HUES64 (cell line): ENCODE measurements at regions not wholly inside any gene's neighbourhood (a gene's known extent, or its start where the extent isn't known, plus 50 kb on each side); places are given as distances from the start of the nearest gene placed in this dataset.

Source experiments
- H3K27ac ChIP-seq: 2 replicates; pipeline ENCODE4 v1.7.0; 2013; ENCODE audit warnings: low read depth, low read length, inconsistent platforms
- H3K27me3 ChIP-seq: 2 replicates; pipeline ENCODE4 v1.6.1; 2013; ENCODE audit warnings: mild to moderate bottlenecking, low read length; ENCODE audit not compliant: insufficient read depth
- H3K36me3 ChIP-seq: 2 replicates; pipeline ENCODE4 v1.6.1; 2013; ENCODE audit warnings: mild to moderate bottlenecking, low read length; ENCODE audit not compliant: insufficient read depth
- H3K4me1 ChIP-seq: 2 replicates; pipeline ENCODE4 v1.6.1; 2013; ENCODE audit warnings: mild to moderate bottlenecking, low read length, moderate library complexity; ENCODE audit not compliant: insufficient read depth
- H3K4me3 ChIP-seq: 2 replicates; pipeline ENCODE4 v1.5.1; 2013; ENCODE audit warnings: mild to moderate bottlenecking, low read length, moderate library complexity
- H3K9ac ChIP-seq: 2 replicates; pipeline ENCODE4 v1.6.1; 2013; ENCODE audit warnings: mild to moderate bottlenecking, low read depth, low read length
- H3K9me3 ChIP-seq: 2 replicates; pipeline ENCODE4 v1.6.1; 2013; ENCODE audit warnings: low read depth, low read length; ENCODE audit not compliant: insufficient read depth
- WGBS: fragments of 150-250, 120-280 bp; methylation state at CpG from one replicate; pipeline ENCODE4 v1.1.7; 2013; ENCODE audit warnings: missing lambda C conversion rate; 5-methylcytosine and 5-hydroxymethylcytosine counted together

DNA sequence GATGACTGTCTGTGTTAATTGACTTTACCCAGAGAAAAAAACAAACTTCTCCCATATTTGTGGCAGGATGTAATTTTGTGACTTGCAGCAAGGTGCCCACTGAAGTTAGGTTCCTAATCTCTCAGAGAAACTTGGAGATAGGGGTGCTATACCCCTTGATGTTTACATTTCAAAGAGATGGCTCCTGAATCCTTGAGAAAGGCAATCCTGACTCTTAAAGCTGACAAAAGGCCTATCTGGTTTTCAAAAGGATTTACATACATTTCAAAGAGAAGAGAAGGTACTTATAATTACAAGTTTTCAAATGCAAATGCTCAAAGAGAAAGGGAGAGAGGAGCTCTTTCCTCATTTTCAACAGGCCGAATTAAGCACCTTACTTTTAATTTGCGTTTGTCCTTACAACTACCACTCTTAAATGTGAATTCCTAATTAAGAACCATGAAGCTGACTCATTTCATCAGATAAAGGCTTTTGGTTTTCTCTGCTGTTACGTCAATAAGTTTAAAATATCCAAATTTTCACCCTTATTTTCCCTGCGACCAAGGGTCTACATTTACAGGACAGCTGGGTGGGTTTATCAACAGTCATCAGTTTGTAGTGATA is 711.8 kb upstream of the MAP3K7 start:
- Histone ChIP-seq H3K4me3 (no peak overlapping the region), H3K36me3 (no peaks in the 10 kb centered on the region), H3K9ac (no peak overlapping the region), H3K27ac (no peak overlapping the region), H3K4me1 (peaks cover 22% of the 10 kb centered on the region), H3K27me3 (peaks cover 99% of the 10 kb centered on the region), H3K9me3 (no peaks in the 10 kb centered on the region; the same call in 1 of the 2 replicates)
- WGBS: 2% methylated on average over 3 of the region's 4 CpGs

DNA sequence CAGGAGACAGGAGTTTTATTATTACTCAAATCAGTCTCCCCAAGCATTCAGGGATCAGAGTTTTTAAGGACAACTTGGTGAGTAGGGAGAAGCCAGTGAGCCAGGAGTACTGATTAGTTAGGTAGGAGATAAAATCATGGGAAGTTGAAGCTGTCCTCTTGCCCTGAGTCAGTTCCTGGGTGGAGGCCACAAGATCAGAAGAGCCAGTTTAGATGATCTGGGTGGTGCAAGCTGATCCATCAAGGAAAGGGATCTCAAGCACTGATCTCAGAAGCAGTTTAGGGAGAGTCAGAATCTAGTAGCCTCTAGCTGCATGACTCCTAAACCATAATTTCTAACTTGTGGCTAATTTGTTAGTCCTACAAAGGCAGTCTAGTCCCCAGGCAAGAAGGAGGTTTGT is 706.5 kb upstream of the MAP3K7 start:
- peaks cover 100% of the 10 kb centered on the region for H3K27me3 ChIP-seq
- no peak overlapping the region for H3K27ac ChIP-seq
- H3K4me3 ChIP-seq: no peak overlapping the region
- no peaks in the 10 kb centered on the region; the same call in 1 of the 2 replicates for H3K9me3 ChIP-seq
- peaks cover 4% of the 10 kb centered on the region; the same call in 1 of the 2 replicates for H3K4me1 ChIP-seq
- H3K36me3 ChIP-seq: no peaks in the 10 kb centered on the region
- H3K9ac ChIP-seq: no peak overlapping the region

DNA sequence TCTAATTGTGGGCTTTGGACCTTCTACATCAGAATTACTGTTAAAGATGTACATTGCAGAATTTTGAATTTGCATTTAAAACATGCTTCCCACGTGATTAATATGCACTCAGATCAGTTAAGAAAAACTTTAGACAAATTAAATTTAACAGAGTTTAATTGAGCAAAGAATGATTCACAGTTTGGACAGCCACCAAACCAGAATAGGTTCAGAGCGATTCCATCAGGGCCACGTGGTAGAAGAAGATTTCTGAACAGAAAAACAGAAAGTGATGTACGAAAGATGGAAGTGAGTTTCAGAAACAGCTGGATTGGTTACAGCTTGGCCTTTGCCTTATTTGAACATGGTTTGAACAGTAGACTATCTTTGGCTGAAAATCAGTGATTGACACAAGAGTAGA is 704.2 kb upstream of the MAP3K7 start:
- H3K9me3 ChIP-seq: no peaks in the 10 kb centered on the region
- 44% methylated on average over 4 of the region's 4 CpGs for WGBS
- no peak overlapping the region for H3K4me3 ChIP-seq
- H3K4me1 ChIP-seq: no peaks in the 10 kb centered on the region
- H3K36me3 ChIP-seq: no peaks in the 10 kb centered on the region
- H3K27me3 ChIP-seq: peaks cover 94% of the 10 kb centered on the region
- H3K27ac ChIP-seq: no peak overlapping the region
- H3K9ac ChIP-seq: no peak overlapping the region

DNA sequence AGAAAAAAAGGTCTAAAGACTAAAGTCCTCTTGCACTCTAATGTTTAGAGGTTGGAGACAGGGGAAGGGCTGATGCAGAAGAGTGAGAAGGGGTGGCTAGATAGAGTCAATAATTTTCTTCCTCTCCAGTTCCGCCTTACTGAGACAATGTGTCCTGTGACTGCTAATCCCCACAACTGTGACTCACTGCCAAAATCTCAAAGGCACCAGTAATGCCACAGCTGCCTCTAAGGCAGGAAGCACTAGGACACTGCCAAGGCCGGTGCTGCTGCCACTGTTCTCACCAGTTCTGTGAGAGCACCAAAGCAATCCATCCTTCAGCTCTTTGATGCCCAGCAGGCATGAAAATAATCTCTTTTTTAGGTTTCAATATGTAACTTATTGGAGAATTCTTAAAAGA is 701.9 kb upstream of the MAP3K7 start:
- no peaks in the 10 kb centered on the region for H3K36me3 ChIP-seq
- H3K9ac ChIP-seq: no peak overlapping the region
- H3K4me1 ChIP-seq: no peaks in the 10 kb centered on the region
- no peaks in the 10 kb centered on the region for H3K9me3 ChIP-seq
- H3K4me3 ChIP-seq: no peak overlapping the region
- peaks cover 94% of the 10 kb centered on the region for H3K27me3 ChIP-seq
- no peak overlapping the region for H3K27ac ChIP-seq
- 93% methylated on average over 2 of the region's 2 CpGs for WGBS

DNA sequence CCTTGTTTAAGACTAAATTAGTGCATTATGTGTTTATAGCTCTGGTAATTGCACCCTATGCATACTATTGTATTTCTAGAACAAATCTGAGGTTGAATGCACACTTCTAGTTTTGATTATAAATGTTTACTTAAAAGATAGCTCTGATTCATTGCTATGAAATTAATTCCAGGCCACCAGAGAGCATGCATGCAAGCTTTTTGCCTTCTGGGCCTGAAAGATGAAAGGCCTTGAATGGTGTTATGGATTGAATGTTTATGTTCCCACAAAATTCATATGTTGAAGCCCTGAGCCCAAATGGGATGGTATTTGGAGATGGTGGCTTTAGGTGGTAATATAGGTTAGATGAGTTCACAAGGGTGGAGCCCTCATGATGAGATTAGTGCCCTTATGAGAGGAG is 695.0 kb upstream of the MAP3K7 start:
- no peaks in the 10 kb centered on the region for H3K9me3 ChIP-seq
- peaks cover 34% of the 10 kb centered on the region for H3K27me3 ChIP-seq
- no peak overlapping the region for H3K27ac ChIP-seq
- H3K36me3 ChIP-seq: no peaks in the 10 kb centered on the region
- H3K4me3 ChIP-seq: no peak overlapping the region
- H3K4me1 ChIP-seq: peaks cover 26% of the 10 kb centered on the region
- H3K9ac ChIP-seq: no peak overlapping the region

DNA sequence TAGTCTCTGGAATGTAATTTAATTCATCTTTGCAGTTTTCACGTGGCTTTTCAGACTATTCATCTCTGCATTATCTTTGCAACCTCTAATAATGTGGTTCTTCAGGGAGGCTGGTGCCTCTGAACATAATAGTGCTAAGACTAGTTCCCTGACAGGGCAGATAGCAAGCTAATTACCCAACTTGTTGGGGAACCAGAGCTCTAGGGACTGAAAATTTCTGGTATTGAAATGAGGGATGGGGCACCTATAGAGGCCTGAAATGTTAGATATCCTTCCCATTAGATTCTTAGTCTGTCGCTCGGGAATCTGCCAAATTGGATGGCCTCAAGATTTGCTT is 693.6 kb upstream of the MAP3K7 start:
- peaks cover 26% of the 10 kb centered on the region for H3K4me1 ChIP-seq
- WGBS: 70% methylated on average over 3 of the region's 3 CpGs
- H3K9me3 ChIP-seq: no peaks in the 10 kb centered on the region
- no peak overlapping the region for H3K27ac ChIP-seq
- peaks cover 24% of the 10 kb centered on the region for H3K27me3 ChIP-seq
- no peak overlapping the region for H3K9ac ChIP-seq
- H3K4me3 ChIP-seq: no peak overlapping the region
- H3K36me3 ChIP-seq: no peaks in the 10 kb centered on the region

DNA sequence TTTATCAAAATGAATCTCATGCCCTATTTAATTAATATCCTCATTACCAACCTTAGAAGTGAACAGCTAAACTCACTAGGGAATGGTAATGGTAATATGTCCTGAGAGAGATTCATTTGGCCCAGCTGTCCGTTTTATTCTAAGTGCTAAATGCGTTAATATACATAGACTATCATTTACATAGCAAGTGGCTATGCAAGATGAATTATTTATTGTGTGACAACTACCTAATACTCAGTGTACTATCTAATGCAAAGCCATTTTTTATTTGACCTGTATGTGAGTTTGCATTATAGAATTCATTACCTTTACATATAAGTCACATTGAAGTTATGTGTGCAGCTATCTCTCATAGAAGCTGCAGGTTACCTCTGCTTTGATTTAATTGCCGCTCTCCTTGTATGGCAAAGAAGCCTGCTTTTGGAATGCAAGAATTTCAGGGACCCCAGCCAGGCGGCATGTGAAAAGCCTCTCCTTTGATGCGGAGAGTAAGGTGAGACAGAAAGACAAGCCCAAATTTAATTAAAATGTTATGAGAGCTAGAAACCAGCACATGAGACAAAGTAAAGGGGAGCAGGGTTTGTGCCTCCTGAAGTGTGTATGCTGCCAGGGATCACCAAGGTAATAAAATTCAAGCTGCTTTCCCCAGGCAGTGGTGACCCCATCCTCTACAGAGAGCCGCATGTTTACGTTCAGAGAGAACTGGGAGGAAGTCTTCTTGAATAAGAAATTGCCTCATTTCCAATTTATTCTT is 693.0 kb upstream of the MAP3K7 start:
- H3K4me3 ChIP-seq: no peak overlapping the region
- 45% methylated on average over 5 of the region's 7 CpGs for WGBS
- H3K9me3 ChIP-seq: no peaks in the 10 kb centered on the region
- H3K27me3 ChIP-seq: peaks cover 18% of the 10 kb centered on the region
- H3K27ac ChIP-seq: no peak overlapping the region
- no peaks in the 10 kb centered on the region for H3K36me3 ChIP-seq
- H3K4me1 ChIP-seq: peaks cover 26% of the 10 kb centered on the region
- no peak overlapping the region for H3K9ac ChIP-seq

DNA sequence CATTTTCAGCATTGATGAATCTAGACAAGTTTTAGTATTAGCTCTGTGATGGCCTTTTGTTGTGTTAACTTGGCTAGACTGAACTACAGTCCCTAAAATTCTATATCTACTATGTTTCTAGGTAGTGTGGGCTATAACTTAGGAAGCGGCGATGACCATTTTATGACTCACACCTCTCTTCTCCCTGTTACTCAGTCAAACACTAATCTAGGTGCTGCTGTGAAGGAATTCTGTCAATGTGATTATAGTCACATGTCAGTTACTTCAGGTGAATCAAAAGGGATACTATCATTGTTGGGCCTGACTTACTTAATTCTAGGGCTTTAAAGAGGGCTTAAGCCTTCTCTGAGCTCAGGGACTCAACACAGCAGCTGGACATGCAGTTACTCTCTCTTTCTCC is 691.5 kb upstream of the MAP3K7 start:
- peaks cover 26% of the 10 kb centered on the region for H3K4me1 ChIP-seq
- no peak overlapping the region for H3K4me3 ChIP-seq
- no peak overlapping the region for H3K27ac ChIP-seq
- WGBS: no CpG with 5 or more reads among the region's 2 CpGs
- H3K9ac ChIP-seq: no peak overlapping the region
- peaks cover 6% of the 10 kb centered on the region; the same call in 1 of the 2 replicates for H3K27me3 ChIP-seq
- no peaks in the 10 kb centered on the region for H3K36me3 ChIP-seq
- H3K9me3 ChIP-seq: no peaks in the 10 kb centered on the region

DNA sequence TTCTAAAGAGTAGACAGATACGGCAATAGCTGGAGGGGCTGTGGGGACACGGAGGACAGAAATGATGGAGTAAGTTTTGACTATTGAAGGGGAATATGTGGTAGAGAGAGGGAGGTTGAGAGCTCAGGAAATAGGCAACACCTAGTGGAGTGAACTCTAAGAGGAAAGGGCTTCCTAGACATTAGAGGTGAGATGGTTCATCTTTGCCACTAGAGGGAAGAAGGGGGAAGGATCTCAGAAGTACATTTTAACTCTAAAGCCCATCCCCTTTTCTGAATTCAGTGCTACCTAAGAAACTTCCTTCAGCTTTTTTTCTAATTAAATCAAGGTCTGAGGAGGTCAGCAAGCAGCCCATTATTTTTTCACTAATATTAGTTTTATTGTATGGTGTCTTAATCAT is 689.4 kb upstream of the MAP3K7 start:
- no peak overlapping the region for H3K9ac ChIP-seq
- WGBS: 49% methylated on average over 2 of the region's 2 CpGs
- H3K9me3 ChIP-seq: peaks cover 3% of the 10 kb centered on the region
- H3K36me3 ChIP-seq: no peaks in the 10 kb centered on the region
- H3K27me3 ChIP-seq: peaks cover 4% of the 10 kb centered on the region; the same call in 1 of the 2 replicates
- peaks cover 26% of the 10 kb centered on the region for H3K4me1 ChIP-seq
- no peak overlapping the region for H3K4me3 ChIP-seq
- H3K27ac ChIP-seq: no peak overlapping the region

DNA sequence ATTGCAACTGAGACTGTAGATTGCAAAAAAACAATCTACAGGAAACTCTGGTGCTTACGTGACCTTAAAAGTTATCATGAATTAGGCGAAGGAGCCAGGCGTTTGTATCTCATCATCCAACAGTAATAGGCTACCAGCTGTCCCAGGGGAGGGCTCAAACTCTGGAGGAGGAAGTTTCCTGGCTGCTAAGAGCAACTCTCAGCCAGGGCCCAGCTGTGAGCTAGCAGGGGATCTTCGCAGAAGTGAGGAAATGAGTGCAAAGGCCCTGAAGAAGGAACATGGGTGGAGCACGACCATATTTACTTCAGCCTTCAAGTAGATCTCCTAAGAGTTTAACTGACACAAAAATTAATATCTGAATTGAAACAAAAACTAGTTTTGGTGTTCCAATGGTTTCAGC is 686.9 kb upstream of the MAP3K7 start:
- no peaks in the 10 kb centered on the region for H3K27me3 ChIP-seq
- H3K27ac ChIP-seq: no peak overlapping the region
- H3K36me3 ChIP-seq: no peaks in the 10 kb centered on the region
- 86% methylated on average over 5 of the region's 5 CpGs for whole genome bisulfite sequencing
- peaks cover 6% of the 10 kb centered on the region for H3K9me3 ChIP-seq
- H3K4me1 ChIP-seq: peaks cover 3% of the 10 kb centered on the region
- no peak overlapping the region for H3K9ac ChIP-seq
- no peak overlapping the region for H3K4me3 ChIP-seq

DNA sequence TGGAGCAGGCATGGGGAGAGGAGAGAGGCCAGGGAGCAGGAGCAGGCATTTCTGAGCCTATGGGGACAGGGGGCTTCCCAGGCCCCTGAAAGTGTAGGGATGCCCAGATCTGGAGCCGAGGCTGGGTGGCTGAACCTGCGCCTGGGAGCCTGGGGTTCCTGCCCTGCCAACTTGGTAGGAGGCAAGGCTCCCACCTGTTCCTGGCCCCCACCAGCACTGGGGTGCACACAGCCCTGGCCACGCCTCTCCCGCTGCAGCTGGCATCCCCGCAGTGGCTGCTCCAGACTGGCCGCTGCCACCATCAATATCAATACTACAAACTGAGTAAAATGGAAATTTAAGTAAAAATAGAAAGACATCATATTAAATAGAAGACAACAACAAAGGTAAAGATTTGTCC is 684.9 kb upstream of the MAP3K7 start:
- H3K27me3 ChIP-seq: no peaks in the 10 kb centered on the region
- H3K4me3 ChIP-seq: no peak overlapping the region
- 97% methylated on average over 5 of the region's 6 CpGs for WGBS
- no peaks in the 10 kb centered on the region for H3K36me3 ChIP-seq
- no peak overlapping the region for H3K27ac ChIP-seq
- no peak overlapping the region for H3K9ac ChIP-seq
- H3K9me3 ChIP-seq: peaks cover 6% of the 10 kb centered on the region
- no peaks in the 10 kb centered on the region for H3K4me1 ChIP-seq

DNA sequence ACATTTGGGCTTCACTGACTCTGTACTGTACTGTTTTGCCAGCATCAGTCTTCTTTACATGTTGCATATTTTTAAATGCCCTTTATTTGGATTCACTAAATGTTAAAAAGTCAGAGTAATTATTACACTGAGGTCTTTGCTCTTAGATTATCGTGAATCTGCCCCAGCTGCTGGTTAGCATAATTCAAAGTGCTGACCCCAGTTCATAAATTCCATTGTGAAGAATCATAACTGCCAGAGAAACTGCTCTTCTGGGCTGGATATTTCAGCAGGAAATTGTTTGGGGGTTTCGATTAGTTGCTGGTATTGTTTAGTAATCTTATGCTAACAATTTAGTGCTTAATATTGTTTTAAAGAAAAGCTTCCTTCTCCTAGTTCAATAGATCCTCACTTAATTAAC is 682.1 kb upstream of the MAP3K7 start:
- Histone ChIP-seq H3K4me1 (no peaks in the 10 kb centered on the region), H3K4me3 (no peak overlapping the region), H3K9me3 (peaks cover 6% of the 10 kb centered on the region), H3K27ac (no peak overlapping the region), H3K36me3 (no peaks in the 10 kb centered on the region), H3K9ac (no peak overlapping the region), H3K27me3 (no peaks in the 10 kb centered on the region)
- 96% methylated on average over 1 of the region's 2 CpGs for WGBS
